PC-9 (cell line): ENCODE measurements at regions not wholly inside any gene's neighbourhood (a gene's known extent, or its start where the extent isn't known, plus 50 kb on each side); places are given as distances from the start of the nearest gene placed in this dataset.

ENCODE experiments used
- BruUV-seq: library from RNA; stranded (reverse); fragments of 400-500 nt; replicated peaks from 2 replicates; lab custom pipeline; 2021; lab: Mats Ljungman, UMichigan
- CTCF ChIA-PET: fragments of 300-600 bp; sonication (Branson Sonifier 250); formaldehyde crosslinking; loops from one replicate; lab custom pipeline; 2022; ENCODE audit warnings: antibody characterized with exemption; lab: Charles Lee
- POLR2A ChIA-PET: fragments of 300-600 bp; sonication (Branson Sonifier 250); formaldehyde crosslinking; loops from one replicate; lab custom pipeline; 2022; ENCODE audit warnings: antibody characterized with exemption; ENCODE audit not compliant: unreplicated experiment; lab: Charles Lee
- DNase-seq, 2 experiments: peaks; one replicate each; pipeline versions ENCODE4 v3.0.0 to v3.0.0-alpha.2; 2015 to 2022; ENCODE audit warnings: mixed read lengths in 1 of 2
- H2AFZ ChIP-seq: fragments of 200-600 bp; sonication (generic); 2 replicates; pipeline ENCODE4 v1.8.1; 2017; ENCODE audit warnings: antibody characterized with exemption
- H3F3A ChIP-seq: fragments of 200-600 bp; sonication (generic); 2 replicates; pipeline ENCODE4 v1.8.1; 2017; ENCODE audit warnings: antibody characterized with exemption, mild to moderate bottlenecking, low read depth; ENCODE audit not compliant: insufficient read depth
- H3K27ac ChIP-seq: fragments of 200-600 bp; sonication (generic); 2 replicates; pipeline ENCODE4 v1.6.1; 2016; ENCODE audit warnings: mixed run types
- H3K27me3 ChIP-seq: fragments of 200-600 bp; sonication (generic); 2 replicates; pipeline ENCODE4 v1.6.1; 2016; ENCODE audit warnings: low read depth, mixed run types; ENCODE audit not compliant: insufficient read depth
- H3K36me3 ChIP-seq: fragments of 200-600 bp; sonication (generic); 2 replicates; pipeline ENCODE4 v1.6.1; 2016; ENCODE audit warnings: low read depth, mixed run types
- H3K4me1 ChIP-seq: fragments of 200-600 bp; sonication (generic); replicated peaks from 2 replicates; pipeline ENCODE4 v1.6.1; 2016; ENCODE audit warnings: mixed run types; ENCODE audit not compliant: insufficient read depth
- H3K4me2 ChIP-seq: fragments of 200-600 bp; sonication (generic); 2 replicates; pipeline ENCODE4 v1.6.1; 2017; ENCODE audit warnings: mixed run types
- H3K4me3 ChIP-seq: fragments of 200-600 bp; sonication (generic); 2 replicates; pipeline ENCODE4 v1.6.1; 2016; ENCODE audit warnings: mixed run types
- H3K79me2 ChIP-seq: fragments of 200-600 bp; sonication (generic); 2 replicates; pipeline ENCODE4 v1.6.1; 2017; ENCODE audit warnings: low read depth, mixed run types
- H3K9me2 ChIP-seq: fragments of 200-600 bp; sonication (generic); 2 replicates; pipeline ENCODE4 v1.8.1; 2017; ENCODE audit warnings: mild to moderate bottlenecking; ENCODE audit not compliant: insufficient read depth
- H3K9me3 ChIP-seq: fragments of 200-600 bp; sonication (generic); 2 replicates; pipeline ENCODE4 v1.8.1; 2016; ENCODE audit warnings: low read depth; ENCODE audit not compliant: insufficient read depth
- H4K20me1 ChIP-seq: fragments of 200-600 bp; sonication (generic); 2 replicates; pipeline ENCODE4 v1.8.1; 2017; ENCODE audit not compliant: insufficient read depth
- CTCF ChIP-seq: fragments of 200-600 bp; sonication (generic); conservative IDR thresholded peaks from 2 replicates; pipeline ENCODE4 v1.6.1; 2017; ENCODE audit warnings: mixed run types, antibody characterized with exemption, mild to moderate bottlenecking, moderate library complexity
- EZH2 ChIP-seq: fragments of 200-600 bp; sonication (generic); IDR thresholded peaks from 2 replicates; pipeline ENCODE4 v1.8.0; 2017; ENCODE audit warnings: antibody characterized with exemption, low read depth
- intact Hi-C: fragments of 100-400 bp; cut with micrococcal nuclease; formaldehyde crosslinking; loops from one replicate; pipeline ENCODE4 v1.10.0; 2022; ENCODE audit not compliant: unreplicated experiment

DNA sequence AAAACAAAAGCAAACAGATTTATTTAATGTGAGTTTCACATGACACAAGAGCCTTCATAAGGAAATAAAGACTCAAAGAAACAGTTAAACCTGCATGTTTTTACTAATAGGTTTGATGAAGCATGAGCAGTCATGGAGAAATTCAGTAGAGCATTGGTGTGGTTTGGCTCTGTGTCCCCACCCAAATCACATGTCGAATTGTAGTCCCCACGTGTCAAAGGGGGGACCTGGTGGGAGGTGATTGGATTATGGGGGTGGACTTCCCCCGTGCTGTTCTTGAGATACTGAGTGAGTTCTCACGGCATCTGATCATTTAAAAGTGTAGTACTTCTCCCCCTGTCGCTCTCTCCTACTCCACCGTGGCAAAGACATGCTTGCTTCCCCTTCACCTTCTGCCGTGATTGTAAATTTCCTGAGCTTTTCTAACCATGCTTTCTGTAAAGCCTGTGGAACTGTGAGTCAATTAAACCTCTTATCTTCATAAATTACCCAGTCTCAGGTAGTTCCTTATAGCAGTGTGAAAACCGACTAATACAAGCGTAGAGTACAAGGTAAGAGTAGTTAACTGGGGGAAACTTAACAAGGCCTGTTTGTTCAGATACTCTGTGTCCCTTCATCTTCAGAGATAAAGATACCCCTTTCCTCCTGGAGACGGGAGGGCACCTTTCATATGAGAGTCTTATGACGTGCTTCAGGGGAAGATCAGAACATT is 354.8 kb downstream of the SIPA1L2 start:
- peaks cover 49% of the 10 kb centered on the region for H3K27me3 ChIP-seq
- H3K9me2 ChIP-seq = no peaks in the 10 kb centered on the region
- DNase-seq = no peak
- no peak overlapping the region for H3K4me2 ChIP-seq
- intact Hi-C loops = no loop called here
- TF ChIP-seq EZH2 (no peak), CTCF (no peak)
- H3K4me1 ChIP-seq = no peaks in the 10 kb centered on the region
- no TSS peak for BruUV-seq
- no peaks in the 10 kb centered on the region for H3K36me3 ChIP-seq
- no peaks in the 10 kb centered on the region for H3K79me2 ChIP-seq
- CTCF ChIA-PET = no interaction called here
- POLR2A ChIA-PET = no interaction called here
- no peak overlapping the region for H3K27ac ChIP-seq
- H2AFZ ChIP-seq = no peak overlapping the region
- H4K20me1 ChIP-seq = no peaks in the 10 kb centered on the region
- no peak overlapping the region for H3K4me3 ChIP-seq
- H3F3A ChIP-seq = no peaks in the 10 kb centered on the region
- H3K9me3 ChIP-seq = no peaks in the 10 kb centered on the region

DNA sequence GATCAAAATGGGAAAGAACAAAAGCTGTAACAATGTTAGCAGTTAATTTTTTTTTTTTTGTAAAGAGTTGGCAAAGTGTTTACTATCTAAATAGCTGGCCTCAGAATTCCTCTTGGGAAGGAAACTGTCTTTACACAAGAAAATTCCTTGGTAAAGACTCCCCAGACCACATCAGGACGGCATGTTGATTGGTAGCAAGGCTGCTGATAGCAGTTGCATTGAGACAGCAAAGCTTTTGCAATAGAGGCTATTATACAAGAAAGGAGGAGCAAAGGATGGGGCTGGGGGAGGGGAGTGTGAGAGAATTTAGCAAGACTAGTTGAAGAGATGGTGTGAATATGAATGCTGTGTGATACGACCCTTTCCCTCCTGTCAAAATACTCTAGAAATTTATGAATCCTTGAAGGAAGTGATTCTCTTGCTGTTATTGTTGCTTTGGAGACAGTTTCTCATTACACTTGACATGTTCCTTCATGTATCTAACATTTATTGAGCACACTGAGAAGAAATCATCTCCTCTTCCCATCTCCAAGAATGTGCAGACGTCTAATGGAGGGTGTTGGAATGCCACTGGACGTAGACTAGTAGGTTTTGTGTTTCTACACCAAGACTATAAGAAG is 355.6 kb downstream of the SIPA1L2 start:
- BruUV-seq = no TSS peak
- H3F3A ChIP-seq = no peaks in the 10 kb centered on the region
- no peaks in the 10 kb centered on the region for H3K36me3 ChIP-seq
- H3K27ac ChIP-seq = no peak overlapping the region
- H3K79me2 ChIP-seq = no peaks in the 10 kb centered on the region
- no peaks in the 10 kb centered on the region for H4K20me1 ChIP-seq
- no peak overlapping the region for H2AFZ ChIP-seq
- intact Hi-C loops = no loop called here
- TF ChIP-seq CTCF (no peak), EZH2 (no peak)
- H3K9me2 ChIP-seq = no peaks in the 10 kb centered on the region
- no peak overlapping the region for H3K4me2 ChIP-seq
- no peak overlapping the region for H3K4me3 ChIP-seq
- ChIA-PET CTCF (no interaction called here), POLR2A (no interaction called here)
- no peaks in the 10 kb centered on the region for H3K4me1 ChIP-seq
- no peak for DNase-seq
- H3K9me3 ChIP-seq = no peaks in the 10 kb centered on the region
- H3K27me3 ChIP-seq = peaks cover 45% of the 10 kb centered on the region

GRCh38 chr1:232273011-232273410 is 356.9 kb downstream of the SIPA1L2 start:
- no peak for DNase-seq
- ChIA-PET CTCF (no interaction called here), POLR2A (no interaction called here)
- Histone ChIP-seq H3K27me3 (peaks cover 39% of the 10 kb centered on the region), H3K9me2 (no peaks in the 10 kb centered on the region), H3K36me3 (no peaks in the 10 kb centered on the region), H3K4me3 (no peak overlapping the region), H3K4me2 (no peak overlapping the region), H3K79me2 (no peaks in the 10 kb centered on the region), H2AFZ (no peak overlapping the region), H3F3A (no peaks in the 10 kb centered on the region), H3K9me3 (no peaks in the 10 kb centered on the region), H3K4me1 (no peaks in the 10 kb centered on the region), H4K20me1 (no peaks in the 10 kb centered on the region), H3K27ac (no peak overlapping the region)
- intact Hi-C loops = no loop called here
- BruUV-seq = no TSS peak
- TF ChIP-seq EZH2 (no peak), CTCF (no peak)
